Activated naive CD4-positive, alpha-beta T cell treated with anti-CD3 and anti-CD28 coated beads, Interleukin-2, amount 10 ng/mL, durations not matched to agents 7 days and 5 days (primary cell): ENCODE measurements at regions not wholly inside any gene's neighbourhood (a gene's known extent, or its start where the extent isn't known, plus 50 kb on each side); places are given as distances from the start of the nearest gene placed in this dataset.

Experiments
- CTCF ChIA-PET: fragments of 350-600 bp; sonication (Branson Sonifier 250); formaldehyde crosslinking; loops from one replicate; lab custom pipeline; 2021; ENCODE audit warnings: antibody characterized with exemption; lab: Charles Lee
- DNase-seq: peaks from one replicate; pipeline ENCODE4 v3.0.0-alpha.2; 2020
- H3K27ac Mint-ChIP-seq: one replicate; pipeline ENCODE4 v1.8.0; 2021; ENCODE audit warnings: mild to moderate bottlenecking, moderate library complexity, mixed read lengths
- H3K27me3 Mint-ChIP-seq: one replicate; pipeline ENCODE4 v1.8.0; 2021; ENCODE audit warnings: mild to moderate bottlenecking, mixed read lengths
- H3K36me3 Mint-ChIP-seq: one replicate; pipeline ENCODE4 v1.8.0; 2021; ENCODE audit warnings: mixed read lengths
- H3K4me1 Mint-ChIP-seq: one replicate; pipeline ENCODE4 v1.8.0; 2021; ENCODE audit warnings: mixed read lengths
- H3K4me3 Mint-ChIP-seq: one replicate; pipeline ENCODE4 v1.8.0; 2021; ENCODE audit warnings: mild to moderate bottlenecking, moderate library complexity, mixed read lengths
- H3K9me3 Mint-ChIP-seq: one replicate; pipeline ENCODE4 v1.8.0; 2021; ENCODE audit warnings: mixed read lengths

GRCh38 chr9:106051545-106051944 is 357.2 kb downstream of the TMEM38B start:
- no peak overlapping the region for H3K4me3 Mint-ChIP-seq
- no peak overlapping the region for H3K27ac Mint-ChIP-seq
- H3K9me3 Mint-ChIP-seq = peaks cover 3% of the 10 kb centered on the region
- H3K27me3 Mint-ChIP-seq = no peaks in the 10 kb centered on the region
- no peak for DNase-seq
- no peaks in the 10 kb centered on the region for H3K36me3 Mint-ChIP-seq
- no peaks in the 10 kb centered on the region for H3K4me1 Mint-ChIP-seq
- CTCF ChIA-PET = no interaction called here

DNA sequence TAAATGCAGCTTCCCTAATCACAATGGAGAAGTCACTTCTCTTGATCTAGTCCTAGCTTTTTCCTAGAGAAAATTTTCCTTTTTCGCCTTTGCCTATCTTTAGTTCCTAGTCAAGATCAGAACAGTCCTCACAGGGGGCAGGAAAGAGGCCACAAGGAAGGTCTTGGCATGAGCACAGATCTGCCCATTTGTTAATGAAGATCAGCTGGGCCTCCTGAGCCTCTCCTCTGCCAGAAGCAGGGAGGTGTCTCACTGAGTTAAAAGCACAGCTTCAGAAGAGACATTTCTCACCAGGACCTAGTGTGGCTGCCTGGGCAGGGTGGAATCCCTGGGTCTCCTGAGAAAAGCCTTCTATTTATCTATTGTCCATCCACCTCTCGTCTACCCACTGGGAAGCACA is 357.8 kb downstream of the TMEM38B start:
- DNase-seq = no peak
- Mint-ChIP-seq H3K4me3 (no peak overlapping the region), H3K36me3 (no peaks in the 10 kb centered on the region), H3K27me3 (no peaks in the 10 kb centered on the region), H3K27ac (no peak overlapping the region), H3K9me3 (peaks cover 3% of the 10 kb centered on the region), H3K4me1 (no peaks in the 10 kb centered on the region)
- CTCF ChIA-PET = no interaction called here

GRCh38 chr9:106052735-106053134 is 358.4 kb downstream of the TMEM38B start:
- Mint-ChIP-seq H3K27ac (no peak overlapping the region), H3K36me3 (no peaks in the 10 kb centered on the region), H3K9me3 (peaks cover 3% of the 10 kb centered on the region), H3K4me3 (no peak overlapping the region), H3K4me1 (no peaks in the 10 kb centered on the region), H3K27me3 (no peaks in the 10 kb centered on the region)
- no peak for DNase-seq
- CTCF ChIA-PET = no interaction called here

- CTCF ChIA-PET = no interaction called here
These were observed 362.0 kb downstream of the TMEM38B start for GRCh38 chr9:106056328-106056727.

DNA sequence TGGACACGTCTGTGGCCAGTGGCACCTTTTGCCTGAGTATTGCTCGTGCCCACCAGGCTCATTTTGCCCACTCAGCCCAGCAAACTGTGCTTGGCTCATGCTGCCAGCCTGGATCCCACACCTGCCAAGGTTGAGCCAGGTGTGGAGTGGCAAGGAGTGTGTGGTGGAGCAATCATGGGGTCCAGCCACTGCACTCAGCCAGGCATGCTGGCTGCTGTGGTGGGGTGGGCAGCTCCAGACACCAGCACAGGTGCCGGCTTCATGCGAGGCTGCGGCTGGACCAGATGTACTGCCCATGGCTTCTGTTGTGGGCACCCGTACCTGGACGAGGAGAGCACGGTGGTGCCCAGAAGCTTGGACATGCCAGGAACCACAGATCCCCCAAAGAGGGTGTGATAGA is 364.1 kb downstream of the TMEM38B start:
- H3K4me3 Mint-ChIP-seq = no peak overlapping the region
- DNase-seq = no peak
- H3K27me3 Mint-ChIP-seq = no peaks in the 10 kb centered on the region
- CTCF ChIA-PET = interaction anchor here (0.7 kb wide), 1 partner anchor 406 kb away, joined by 3 read pairs; no protein-coding TSS in a partner anchor
- no peaks in the 10 kb centered on the region for H3K4me1 Mint-ChIP-seq
- H3K36me3 Mint-ChIP-seq = no peaks in the 10 kb centered on the region
- no peak overlapping the region for H3K27ac Mint-ChIP-seq
- H3K9me3 Mint-ChIP-seq = peaks cover 5% of the 10 kb centered on the region

More at GRCh38 chr9:106056328-106056727, 362.0 kb downstream of the TMEM38B start:
- no peak overlapping the region for H3K4me3 Mint-ChIP-seq
- H3K27ac Mint-ChIP-seq = no peak overlapping the region
- no peaks in the 10 kb centered on the region for H3K36me3 Mint-ChIP-seq
- no peaks in the 10 kb centered on the region for H3K4me1 Mint-ChIP-seq
- H3K27me3 Mint-ChIP-seq = no peaks in the 10 kb centered on the region
- no peak for DNase-seq
- peaks cover 5% of the 10 kb centered on the region for H3K9me3 Mint-ChIP-seq

GRCh38 chr9:106059886-106060285 is 365.5 kb downstream of the TMEM38B start:
- Mint-ChIP-seq H3K9me3 (peaks cover 3% of the 10 kb centered on the region), H3K4me3 (no peak overlapping the region), H3K36me3 (no peaks in the 10 kb centered on the region), H3K27ac (no peak overlapping the region), H3K27me3 (no peaks in the 10 kb centered on the region), H3K4me1 (no peaks in the 10 kb centered on the region)
- DNase-seq = no peak
- CTCF ChIA-PET = no interaction called here

DNA sequence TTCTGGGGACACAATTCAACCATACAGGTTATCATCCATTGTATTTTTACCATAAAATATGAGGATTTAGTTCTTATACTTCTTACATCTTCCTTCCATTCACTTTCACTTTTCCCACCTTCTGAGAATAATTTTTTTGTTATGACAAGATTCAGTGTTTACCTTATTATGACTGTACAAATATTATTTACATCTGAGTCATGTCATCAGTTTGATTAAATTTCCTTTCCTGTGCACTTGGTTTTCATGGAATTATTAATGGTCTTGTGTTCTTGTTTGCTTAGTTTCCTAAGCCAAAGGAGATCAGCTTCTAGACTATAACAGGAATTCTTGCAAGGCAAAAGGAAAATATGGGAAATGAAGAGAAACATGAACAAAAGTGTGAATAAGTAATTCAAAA is 366.5 kb downstream of the TMEM38B start:
- Mint-ChIP-seq H3K27ac (no peak overlapping the region), H3K36me3 (no peaks in the 10 kb centered on the region), H3K4me1 (no peaks in the 10 kb centered on the region), H3K9me3 (peaks cover 2% of the 10 kb centered on the region), H3K4me3 (no peak overlapping the region), H3K27me3 (no peaks in the 10 kb centered on the region)
- CTCF ChIA-PET = no interaction called here
- no peak for DNase-seq

DNA sequence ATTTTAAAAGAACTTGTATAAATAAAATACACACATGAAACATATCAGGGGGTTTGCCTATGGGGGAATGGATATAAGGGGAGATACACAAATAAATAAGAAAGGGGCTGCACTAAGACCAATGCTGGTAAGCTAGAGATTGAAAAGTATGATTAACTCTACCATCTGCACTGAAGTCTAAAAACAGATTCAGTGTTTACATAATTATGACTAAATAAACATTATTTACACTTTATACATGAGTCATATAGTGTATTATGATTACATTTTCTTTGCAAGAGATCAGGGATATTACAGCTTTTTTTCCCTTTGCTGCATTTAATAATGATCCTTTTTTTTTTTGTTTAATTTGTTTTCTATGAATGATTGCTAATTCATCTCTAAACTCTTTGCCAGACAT is 367.9 kb downstream of the TMEM38B start:
- Mint-ChIP-seq H3K4me1 (no peaks in the 10 kb centered on the region), H3K36me3 (no peaks in the 10 kb centered on the region), H3K4me3 (no peak overlapping the region), H3K9me3 (peaks cover 2% of the 10 kb centered on the region), H3K27me3 (no peaks in the 10 kb centered on the region), H3K27ac (no peak overlapping the region)
- CTCF ChIA-PET = no interaction called here
- no peak for DNase-seq

DNA sequence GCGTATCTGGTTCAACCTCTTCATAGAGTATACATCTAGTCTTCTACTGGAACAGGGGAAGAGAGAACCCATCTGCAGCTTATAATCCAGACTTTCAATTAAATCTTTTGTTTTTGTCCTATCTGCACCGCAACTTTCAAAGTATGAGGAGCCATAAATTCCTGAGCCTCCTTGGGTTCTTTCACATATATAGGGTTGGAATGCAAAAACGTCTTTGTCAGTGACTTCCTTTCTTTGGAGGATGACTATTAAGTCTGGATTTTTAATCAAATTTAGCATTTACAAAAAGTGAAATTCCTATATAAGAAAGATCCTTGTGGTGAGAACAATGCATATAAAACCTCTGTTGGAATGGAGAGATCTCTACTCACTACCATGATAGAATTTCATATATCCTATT is 370.8 kb downstream of the TMEM38B start:
- Mint-ChIP-seq H3K27me3 (no peaks in the 10 kb centered on the region), H3K4me3 (no peak overlapping the region), H3K4me1 (no peaks in the 10 kb centered on the region), H3K36me3 (no peaks in the 10 kb centered on the region), H3K9me3 (peaks cover 2% of the 10 kb centered on the region), H3K27ac (no peak overlapping the region)
- DNase-seq = no peak
- CTCF ChIA-PET = no interaction called here

DNA sequence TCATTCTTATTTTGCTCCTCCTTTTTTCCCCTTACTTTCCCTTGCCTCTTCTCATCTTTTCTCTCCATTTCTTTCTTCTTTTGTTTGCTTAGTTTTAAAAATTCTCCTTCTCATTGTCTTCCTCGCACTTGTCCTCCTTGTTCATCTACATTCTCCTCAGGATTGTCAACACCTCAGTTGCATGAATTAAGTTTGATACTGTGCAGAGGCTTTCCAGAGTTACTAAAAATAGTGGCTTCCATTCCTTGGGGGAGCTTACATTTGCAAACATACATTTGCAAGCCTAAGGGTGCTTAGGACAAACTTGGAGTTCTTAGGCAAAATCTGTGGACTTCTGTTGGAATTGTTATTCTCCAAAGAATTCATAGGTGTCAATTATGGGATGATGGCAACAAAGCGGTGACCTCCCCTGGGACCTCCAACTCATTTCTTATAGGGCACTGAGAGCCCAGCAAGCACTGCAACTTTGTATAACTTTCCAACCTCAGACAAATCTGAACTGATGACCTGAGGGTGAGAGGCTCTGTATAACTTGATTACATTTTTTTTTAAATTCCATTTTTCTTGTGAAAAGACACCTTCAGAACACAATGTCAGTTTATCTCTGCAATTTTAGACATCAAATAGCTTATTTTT is 371.4 kb downstream of the TMEM38B start:
- H3K27ac Mint-ChIP-seq = no peak overlapping the region
- H3K27me3 Mint-ChIP-seq = no peaks in the 10 kb centered on the region
- no peaks in the 10 kb centered on the region for H3K4me1 Mint-ChIP-seq
- H3K36me3 Mint-ChIP-seq = no peaks in the 10 kb centered on the region
- peaks cover 2% of the 10 kb centered on the region for H3K9me3 Mint-ChIP-seq
- no peak for DNase-seq
- CTCF ChIA-PET = no interaction called here
- no peak overlapping the region for H3K4me3 Mint-ChIP-seq

DNA sequence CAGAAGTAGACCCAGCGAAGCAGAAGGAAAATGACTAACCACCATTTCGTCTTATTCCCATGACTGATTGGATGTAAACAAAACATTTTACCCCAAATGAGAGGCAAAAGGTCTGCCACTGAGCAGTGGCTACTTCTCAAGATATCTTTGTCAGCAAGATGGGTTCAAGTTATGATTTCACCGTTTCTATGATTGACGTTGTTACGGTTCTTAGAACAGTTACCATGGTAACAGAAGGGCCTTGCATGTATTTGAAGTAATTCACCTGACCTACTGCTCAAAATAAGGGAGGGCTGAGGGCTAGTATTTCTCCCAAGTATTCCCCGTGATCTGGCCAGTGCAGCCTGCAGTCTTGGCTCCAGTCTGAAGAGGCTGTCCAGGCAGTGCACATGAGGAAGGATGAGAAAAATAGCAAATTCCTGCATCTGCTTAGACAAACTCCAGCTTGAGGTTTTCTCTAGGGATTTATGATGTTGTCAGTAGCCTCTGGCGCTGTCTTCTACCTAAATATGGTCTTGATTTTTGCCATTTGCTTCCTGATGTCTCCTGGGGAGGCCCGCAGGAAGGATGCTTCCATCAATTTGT is 372.7 kb downstream of the TMEM38B start:
- DNase-seq = no peak
- CTCF ChIA-PET = no interaction called here
- Mint-ChIP-seq H3K9me3 (no peaks in the 10 kb centered on the region), H3K27ac (no peak overlapping the region), H3K36me3 (no peaks in the 10 kb centered on the region), H3K4me3 (no peak overlapping the region), H3K27me3 (no peaks in the 10 kb centered on the region), H3K4me1 (no peaks in the 10 kb centered on the region)

DNA sequence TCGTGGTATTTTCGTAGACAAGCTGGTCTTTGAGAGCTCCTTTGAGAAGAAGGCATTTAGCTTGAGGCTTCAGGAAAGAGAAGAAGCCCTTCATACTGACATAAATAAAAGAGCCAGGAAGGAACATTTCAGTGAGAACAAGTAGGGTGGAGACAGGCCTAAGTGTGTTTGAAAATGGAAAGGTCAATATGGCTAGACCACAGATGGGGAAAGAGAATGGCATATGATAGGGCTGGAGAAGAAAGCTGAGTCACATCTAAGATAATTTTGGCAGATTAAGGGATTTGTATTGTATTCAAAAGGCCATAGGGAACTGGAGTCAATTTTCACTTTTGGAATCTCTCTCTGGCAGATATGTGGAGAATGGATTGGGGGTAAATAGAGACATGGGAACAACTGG is 374.9 kb downstream of the TMEM38B start:
- CTCF ChIA-PET = no interaction called here
- no peak overlapping the region for H3K27ac Mint-ChIP-seq

GRCh38 chr9:106072421-106072820 is 378.1 kb downstream of the TMEM38B start:
- no peaks in the 10 kb centered on the region for H3K27me3 Mint-ChIP-seq
- no peak overlapping the region for H3K4me3 Mint-ChIP-seq
- no peaks in the 10 kb centered on the region for H3K4me1 Mint-ChIP-seq
- no peak overlapping the region for H3K27ac Mint-ChIP-seq
- H3K9me3 Mint-ChIP-seq = no peaks in the 10 kb centered on the region
- CTCF ChIA-PET = interaction anchor here (0.8 kb wide), 1 partner anchor 91 kb away, joined by 3 read pairs; no protein-coding TSS in a partner anchor
- no peak for DNase-seq
- H3K36me3 Mint-ChIP-seq = no peaks in the 10 kb centered on the region

More for the DNA sequence above, 374.9 kb downstream of the TMEM38B start:
- no peaks in the 10 kb centered on the region for H3K27me3 Mint-ChIP-seq
- H3K9me3 Mint-ChIP-seq = no peaks in the 10 kb centered on the region
- no peak for DNase-seq
- H3K4me1 Mint-ChIP-seq = no peaks in the 10 kb centered on the region
- no peak overlapping the region for H3K4me3 Mint-ChIP-seq
- no peaks in the 10 kb centered on the region for H3K36me3 Mint-ChIP-seq

DNA sequence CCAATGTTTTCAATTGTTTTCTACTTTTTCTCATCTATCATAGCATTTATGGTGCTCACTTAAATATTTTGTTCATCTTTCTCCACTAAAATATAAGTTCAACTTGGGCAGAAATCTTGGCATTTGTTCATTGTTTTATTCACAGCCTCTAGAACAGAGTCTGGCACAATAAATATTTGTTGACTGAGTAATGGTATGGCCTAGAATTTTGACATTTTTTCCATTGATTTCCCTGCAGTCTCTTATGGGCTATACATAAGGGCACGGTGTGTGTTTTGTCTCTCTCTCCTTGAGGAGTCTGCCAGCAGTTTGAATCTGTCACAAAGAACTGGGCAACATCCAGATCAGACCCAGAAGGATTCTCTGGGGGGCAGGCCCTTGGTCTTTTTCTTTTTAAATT is 379.7 kb downstream of the TMEM38B start:
- CTCF ChIA-PET = no interaction called here
- H3K4me1 Mint-ChIP-seq = no peaks in the 10 kb centered on the region
- H3K27me3 Mint-ChIP-seq = no peaks in the 10 kb centered on the region
- no peaks in the 10 kb centered on the region for H3K9me3 Mint-ChIP-seq
- H3K27ac Mint-ChIP-seq = no peak overlapping the region
- H3K4me3 Mint-ChIP-seq = no peak overlapping the region
- no peaks in the 10 kb centered on the region for H3K36me3 Mint-ChIP-seq
- no peak for DNase-seq

- Mint-ChIP-seq H3K27ac (no peak overlapping the region), H3K4me3 (no peak overlapping the region), H3K27me3 (no peaks in the 10 kb centered on the region), H3K4me1 (no peaks in the 10 kb centered on the region), H3K36me3 (no peaks in the 10 kb centered on the region), H3K9me3 (no peaks in the 10 kb centered on the region)
- CTCF ChIA-PET = no interaction called here
- no peak for DNase-seq
These were observed 381.1 kb downstream of the TMEM38B start for GRCh38 chr9:106075236-106075959.
